Epidermal melanocyte (primary cell): ENCODE measurements at regions not wholly inside any gene's neighbourhood (a gene's known extent, or its start where the extent isn't known, plus 50 kb on each side); places are given as distances from the start of the nearest gene placed in this dataset.

ENCODE experiments used
- DNase-seq: peaks from one replicate; pipeline ENCODE4 v3.0.0; 2011; ENCODE audit warnings: low spot score; ENCODE audit not compliant: insufficient read length

GRCh38 chr10:90319188-90319914 is 538.5 kb downstream of the HTR7 start:
- DNase-seq, result peak; percentile 53

GRCh38 chr10:90321132-90321816 is 536.6 kb downstream of the HTR7 start:
- no peak for DNase-seq

GRCh38 chr10:90326498-90327267 is 531.2 kb downstream of the HTR7 start:
- DNase-seq, result no peak

DNA sequence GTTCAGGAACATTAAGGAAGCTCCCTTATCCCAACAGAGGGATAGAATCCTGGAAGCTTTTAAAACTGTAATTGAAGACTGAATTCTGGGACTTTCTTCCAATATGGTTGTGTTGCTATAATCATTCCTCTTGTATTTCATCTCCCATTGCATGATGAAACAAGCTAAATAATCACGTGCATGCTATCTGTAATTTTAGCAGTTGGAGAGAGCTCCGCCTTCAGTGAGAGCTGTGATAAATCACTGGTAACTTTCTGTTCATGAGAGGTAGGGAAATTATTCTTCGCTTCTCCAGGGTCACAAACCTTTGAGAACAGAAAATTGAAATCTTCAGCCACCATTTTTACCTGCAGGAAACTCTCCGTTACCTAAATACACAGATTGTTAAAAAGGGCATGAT is 530.2 kb downstream of the HTR7 start:
- no peak for DNase-seq

- DNase-seq, result no peak
These were observed 529.4 kb downstream of the HTR7 start for GRCh38 chr10:90328459-90328858.

DNA sequence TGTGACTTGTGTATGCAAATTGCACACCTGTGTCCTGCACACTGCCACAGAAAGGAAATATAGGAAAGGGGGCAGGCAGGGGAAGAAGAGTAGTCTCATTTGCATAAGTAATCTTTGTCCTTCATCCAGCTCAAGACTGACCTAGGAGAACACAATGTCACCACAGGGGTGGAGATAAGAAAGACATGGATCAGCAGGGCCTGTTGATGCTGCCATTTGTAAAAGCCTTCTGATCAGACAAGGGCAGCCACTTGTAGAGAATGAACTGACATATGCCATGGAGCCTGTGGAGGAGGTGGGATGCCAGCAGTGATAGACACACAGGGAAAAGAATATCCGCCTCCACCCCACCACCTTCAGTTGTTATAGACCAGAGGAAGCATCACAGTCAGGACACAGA is 528.9 kb downstream of the HTR7 start:
- no peak for DNase-seq

- no peak for DNase-seq
These were observed 520.5 kb downstream of the HTR7 start for GRCh38 chr10:90337316-90337715.

- DNase-seq, result no peak
These were observed 515.4 kb downstream of the HTR7 start for GRCh38 chr10:90342480-90342879.

DNA sequence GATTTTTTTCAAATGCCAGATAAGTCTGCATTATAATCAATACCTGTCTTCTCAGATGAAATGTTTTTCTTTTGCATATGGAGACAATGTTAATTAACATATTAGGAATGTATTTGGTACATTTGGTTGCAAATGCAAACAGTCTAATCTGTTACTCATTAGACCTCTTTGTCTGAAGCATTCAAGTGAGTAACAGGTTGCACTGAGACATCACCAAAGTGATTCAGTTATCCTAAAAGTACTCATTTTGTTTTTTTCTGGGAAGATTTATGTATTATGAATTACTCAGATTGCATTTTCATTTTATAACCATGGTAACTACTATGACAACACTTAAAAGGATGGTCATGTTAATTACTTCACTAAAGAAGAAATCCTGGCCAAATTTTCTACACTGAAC is 513.6 kb downstream of the HTR7 start:
- DNase-seq, result no peak

GRCh38 chr10:90347239-90347638 is 510.6 kb downstream of the HTR7 start:
- no peak for DNase-seq

DNA sequence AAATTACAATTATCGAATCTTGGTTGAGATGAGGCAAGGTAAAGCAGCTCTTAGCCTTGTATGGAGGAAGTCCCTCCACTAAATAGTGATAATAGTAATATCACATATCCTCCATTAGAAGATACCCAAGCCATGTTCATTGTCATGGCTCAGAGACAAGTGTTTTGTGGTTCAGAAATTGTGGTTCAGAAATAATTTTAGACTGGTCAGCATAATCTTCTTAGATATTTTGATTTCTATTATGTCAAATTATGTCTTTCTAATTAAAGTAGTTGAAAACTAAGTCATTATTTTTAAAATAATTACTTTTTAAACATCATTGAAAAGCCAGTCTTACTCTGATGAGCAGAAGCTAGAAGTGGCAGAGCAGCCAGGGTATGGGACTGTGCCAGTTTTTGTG is 507.7 kb downstream of the HTR7 start:
- DNase-seq, result no peak

- DNase-seq, result no peak
These were observed 505.6 kb downstream of the HTR7 start for GRCh38 chr10:90352288-90352687.

- DNase-seq, result no peak
These were observed 502.9 kb downstream of the HTR7 start for GRCh38 chr10:90354914-90355313.

DNA sequence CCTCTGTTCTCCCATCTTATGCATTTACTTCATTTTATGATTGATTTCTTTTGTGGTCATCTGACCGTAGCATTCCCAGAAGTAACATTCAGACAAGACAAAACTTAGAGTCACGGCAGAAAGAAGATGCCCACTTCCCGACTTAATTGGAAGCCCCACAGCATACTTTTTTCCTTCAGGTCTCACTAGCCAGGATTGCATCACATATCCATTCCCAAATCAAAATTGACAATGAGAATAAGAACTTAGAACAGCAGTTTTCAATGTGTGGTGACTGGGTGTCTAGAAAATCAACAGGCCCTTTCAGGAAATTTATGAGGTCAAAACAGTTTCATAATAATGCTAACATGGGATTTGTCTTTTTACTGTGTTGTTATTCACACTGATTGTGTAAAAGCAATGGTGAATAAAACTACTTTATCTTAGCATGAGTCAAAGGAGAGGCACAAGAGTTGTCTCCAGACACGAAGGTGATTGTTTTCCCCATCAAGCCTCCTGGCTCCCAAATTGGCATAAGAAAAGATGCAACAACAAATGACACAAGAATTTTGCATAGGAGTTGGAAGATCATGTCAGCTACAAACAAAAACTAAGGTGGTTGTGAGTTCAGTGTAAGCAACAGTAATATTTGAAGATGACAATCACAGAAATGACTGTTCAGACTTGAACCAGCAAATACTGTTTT is 493.9 kb downstream of the HTR7 start:
- DNase-seq, result no peak

DNA sequence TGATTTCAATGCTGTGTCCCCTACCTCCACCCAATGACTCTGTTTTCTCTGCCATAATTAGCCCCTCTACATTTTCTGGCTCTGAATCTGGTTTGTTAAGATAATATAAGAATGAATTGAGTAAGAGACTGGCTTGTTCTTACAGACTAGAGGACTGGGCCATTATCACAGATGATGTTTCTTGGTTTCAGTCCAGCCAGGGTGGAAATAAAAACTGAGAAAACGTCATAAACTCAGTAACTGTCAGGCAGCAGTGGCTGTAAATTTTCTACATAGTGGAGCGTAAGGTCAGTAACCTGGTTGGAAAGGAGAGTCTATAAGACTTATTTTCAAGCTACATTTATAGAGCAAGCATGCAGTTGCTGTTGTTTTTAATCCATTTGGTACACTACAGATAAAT is 485.4 kb downstream of the HTR7 start:
- no peak for DNase-seq

DNA sequence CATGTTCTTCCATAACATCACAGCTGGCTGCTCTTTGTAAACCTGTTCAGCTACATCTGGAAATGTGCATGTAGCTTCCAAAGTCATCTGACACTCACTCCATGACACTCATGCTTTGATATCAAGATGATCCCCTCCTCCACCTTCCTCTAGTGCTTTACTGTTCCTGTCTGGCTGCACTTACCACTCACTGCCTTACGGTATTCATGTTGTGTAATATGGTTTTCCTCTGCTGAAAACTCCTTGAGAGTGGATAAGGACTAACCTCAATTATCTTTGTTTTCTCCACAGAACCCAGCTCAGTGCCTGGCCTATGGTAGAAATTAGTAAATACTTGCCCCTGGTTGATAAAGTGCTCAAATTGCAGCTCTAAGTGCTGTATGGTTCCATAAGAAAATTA is 483.9 kb downstream of the HTR7 start:
- no peak for DNase-seq

- DNase-seq, result no peak
These were observed 479.2 kb downstream of the HTR7 start for GRCh38 chr10:90378524-90379076.

- DNase-seq, result no peak
These were observed 476.4 kb downstream of the HTR7 start for GRCh38 chr10:90381468-90381867.

- no peak for DNase-seq
These were observed 468.0 kb downstream of the HTR7 start for GRCh38 chr10:90389876-90390275.

- no peak for DNase-seq
These were observed 463.5 kb downstream of the HTR7 start for GRCh38 chr10:90394311-90394710.

GRCh38 chr10:90396721-90397120 is 461.1 kb downstream of the HTR7 start:
- no peak for DNase-seq

- DNase-seq, result no peak
These were observed 459.3 kb downstream of the HTR7 start for GRCh38 chr10:90398566-90398965.
